Stimulated activated CD4-positive, alpha-beta T cell treated with anti-CD3 and anti-CD28 coated beads, TNF-alpha, amount 100 ng/mL, for 48 hours (primary cell): ENCODE measurements at regions not wholly inside any gene's neighbourhood (a gene's known extent, or its start where the extent isn't known, plus 50 kb on each side); places are given as distances from the start of the nearest gene placed in this dataset.

Experiments
- DNase-seq, 3 donors: peaks; one replicate each; pipeline ENCODE4 v3.0.0-alpha.2; 2020; ENCODE audit warnings: low read depth in 3 of 3

- no peak for DNase-seq
These were observed 50.7 kb upstream of the FOXB1 start for GRCh38 chr15:59953392-59953883.

- no peak for DNase-seq
These were observed 51.2 kb upstream of the FOXB1 start for GRCh38 chr15:59952960-59953359.

- DNase-seq: no peak
These were observed 53.3 kb upstream of the FOXB1 start for GRCh38 chr15:59950603-59951388.

- DNase-seq: no peak
These were observed 55.0 kb upstream of the FOXB1 start for GRCh38 chr15:59948924-59949613.

GRCh38 chr15:59946084-59946483, 58.0 kb upstream of the FOXB1 start:
- no peak for DNase-seq

DNA sequence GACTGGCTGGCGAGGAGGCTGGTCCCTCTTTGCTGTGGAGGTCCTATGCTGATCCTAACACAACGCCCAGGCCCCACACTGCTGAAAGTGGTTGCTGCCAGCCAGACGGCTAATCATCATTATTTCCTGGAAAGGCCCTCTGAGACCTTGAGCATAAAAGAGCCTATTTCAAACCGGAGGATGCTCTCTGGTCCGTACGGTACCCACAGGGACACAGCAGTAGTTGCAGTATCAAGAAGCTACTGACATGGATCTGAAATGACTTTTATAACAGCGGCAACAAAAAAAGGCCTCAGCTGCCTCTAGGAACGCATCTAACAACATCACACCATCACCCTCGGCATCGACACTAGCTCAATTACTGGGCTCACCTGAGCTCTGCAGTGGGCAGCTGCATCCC, 59.1 kb upstream of the FOXB1 start:
- DNase-seq: no peak

DNA sequence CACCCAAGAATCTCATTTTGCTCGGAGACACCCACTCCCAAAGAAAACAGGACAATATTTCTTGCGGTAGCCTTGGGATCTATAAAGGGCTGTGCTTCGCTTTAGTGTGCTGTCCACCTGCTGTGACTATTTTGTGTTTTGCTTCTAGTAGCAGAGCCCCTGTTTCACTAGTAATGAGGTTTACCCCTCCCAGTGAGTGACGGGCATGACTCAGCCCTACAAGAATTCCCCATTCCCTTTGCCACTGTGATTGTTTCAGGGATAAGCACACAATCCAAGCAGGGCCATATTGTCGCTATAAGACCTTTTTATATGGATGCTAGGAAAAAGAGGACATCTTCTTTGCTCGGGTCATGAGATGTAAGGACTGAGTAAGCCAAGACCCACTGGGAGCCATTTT, 62.5 kb upstream of the FOXB1 start:
- no peak for DNase-seq

DNA sequence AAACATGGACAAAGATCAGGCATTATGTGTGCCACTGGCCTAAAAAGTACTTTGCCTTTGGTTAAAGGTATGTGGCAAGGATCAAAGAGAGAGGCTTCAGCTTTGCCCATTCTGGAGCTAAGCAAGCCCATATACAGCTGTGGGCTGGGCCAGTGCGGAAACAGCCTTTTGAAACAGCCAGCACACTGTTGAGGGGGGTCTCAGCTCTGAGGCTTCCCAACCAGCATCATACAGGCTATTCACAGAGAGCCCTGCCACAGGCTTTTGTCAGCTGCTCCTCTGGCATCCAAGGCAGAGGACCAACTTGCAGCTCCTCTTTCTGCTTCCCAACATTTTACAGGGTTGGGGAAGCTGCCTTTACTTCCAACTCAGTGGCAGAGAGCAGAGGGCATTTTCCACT, 63.2 kb upstream of the FOXB1 start:
- no peak for DNase-seq

GRCh38 chr15:59940456-59940855, 63.7 kb upstream of the FOXB1 start:
- DNase-seq: no peak

GRCh38 chr15:59936741-59937140, 67.4 kb upstream of the FOXB1 start:
- no peak for DNase-seq

GRCh38 chr15:59933607-59934006, 70.5 kb upstream of the FOXB1 start:
- DNase-seq: no peak

GRCh38 chr15:59931646-59932261, 72.4 kb upstream of the FOXB1 start:
- no peak for DNase-seq

DNA sequence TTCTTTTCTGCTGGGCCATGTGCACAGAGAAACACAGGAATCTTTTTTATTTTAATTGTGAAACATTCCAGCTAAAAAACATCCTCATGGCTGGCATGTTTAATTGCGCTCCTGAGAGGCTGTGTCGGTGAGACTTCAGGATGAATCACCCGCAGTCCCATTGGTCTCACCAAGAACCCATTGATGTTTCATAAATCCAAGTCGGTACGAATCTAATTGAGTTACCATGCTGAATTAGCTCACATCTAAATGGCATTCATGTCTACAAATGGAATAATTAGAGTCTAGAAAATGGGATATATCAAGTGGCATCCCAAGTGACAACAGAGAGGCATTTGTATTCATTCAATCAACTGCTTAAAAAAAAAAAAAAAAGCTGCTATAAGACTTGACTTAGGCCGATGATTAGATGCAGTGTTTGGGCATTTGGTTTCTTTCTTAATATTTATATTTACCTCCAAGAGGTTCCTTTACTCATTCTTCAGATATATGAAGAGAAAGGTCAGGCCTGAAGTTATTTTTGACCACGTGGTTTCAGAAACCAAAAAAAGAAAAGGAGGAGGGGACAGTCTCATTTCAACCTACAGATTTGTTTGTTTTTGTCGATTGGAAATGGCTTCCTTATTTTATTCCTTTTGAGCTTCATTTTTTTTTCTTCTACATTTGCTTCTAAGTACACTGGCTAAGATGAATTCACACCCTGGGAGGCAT, 79.1 kb upstream of the FOXB1 start:
- no peak for DNase-seq

DNA sequence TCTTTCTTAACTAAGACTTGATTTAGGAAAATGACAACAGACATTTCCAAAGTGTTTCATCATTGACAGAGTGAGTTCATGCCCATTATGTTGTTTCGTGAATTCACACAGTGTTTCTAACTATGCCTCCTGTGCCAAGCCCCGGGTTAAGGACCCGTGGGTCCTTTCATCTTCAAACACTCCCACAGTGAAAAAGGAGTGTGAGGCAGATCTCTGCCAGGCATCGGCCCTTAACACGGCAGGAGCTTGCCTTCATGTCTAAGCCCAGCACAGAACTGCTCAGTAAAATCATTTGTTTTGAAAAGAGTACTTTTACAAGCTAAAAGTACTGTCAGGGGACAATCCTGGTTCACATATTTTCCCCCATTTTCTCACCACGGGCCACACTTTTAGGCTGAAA, 80.0 kb upstream of the FOXB1 start:
- no peak for DNase-seq

DNA sequence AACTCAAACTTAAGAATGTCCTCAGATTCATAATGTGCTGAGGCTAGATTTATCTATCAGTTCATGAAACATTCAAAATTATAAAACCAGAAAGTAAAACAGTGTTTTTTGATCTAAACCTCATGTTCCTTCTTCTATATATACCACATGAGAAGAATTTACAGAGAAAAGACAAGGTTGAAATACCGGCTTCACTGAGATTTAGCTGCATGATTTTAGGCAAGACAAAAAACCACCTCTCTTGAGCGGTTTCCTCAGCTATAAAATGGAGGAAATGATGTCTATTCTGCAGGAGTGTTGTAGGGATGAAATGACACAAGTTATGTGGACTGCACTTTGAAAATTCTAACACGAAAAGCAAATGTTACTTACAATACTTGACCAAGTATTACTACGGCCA, 80.6 kb upstream of the FOXB1 start:
- DNase-seq: no peak

- DNase-seq: peak; percentile 17 to 59 (median 38)
These were observed 84.8 kb upstream of the FOXB1 start for GRCh38 chr15:59918994-59919951.

DNA sequence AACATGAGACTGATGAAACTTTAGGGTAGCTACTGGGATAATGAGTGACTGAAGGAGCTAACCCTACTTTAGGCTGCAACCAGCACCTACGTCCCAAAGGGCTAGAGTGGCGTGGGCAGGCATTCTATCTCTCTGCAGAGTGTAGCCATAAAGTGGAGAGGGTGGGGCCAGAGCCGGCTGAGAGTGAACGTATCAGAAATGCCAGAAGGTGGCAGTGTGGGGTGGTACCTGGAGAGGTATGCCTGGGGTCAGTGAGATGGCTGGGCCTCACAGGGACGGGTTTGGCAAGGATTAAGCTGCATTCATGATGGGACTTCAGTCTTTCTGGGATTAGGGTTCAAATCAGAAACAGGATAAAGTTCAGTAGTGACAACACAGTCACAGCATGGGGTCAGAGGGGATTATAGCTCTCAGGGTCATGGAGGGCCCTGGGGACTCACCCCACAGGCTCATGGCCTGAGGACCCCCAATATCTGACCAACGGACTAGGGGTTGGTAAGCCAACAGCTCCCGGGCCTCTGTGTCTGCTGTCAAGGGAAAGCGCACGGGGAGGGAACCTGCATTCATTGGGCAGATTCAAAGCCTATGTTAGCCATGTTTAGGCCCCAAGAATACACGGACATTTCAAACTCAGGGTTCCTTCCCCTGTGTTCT, 86.5 kb upstream of the FOXB1 start:
- DNase-seq: peak; percentile 58 to 76 (median 61)

- no peak for DNase-seq
These were observed 98.1 kb upstream of the FOXB1 start for GRCh38 chr15:59906046-59906445.

DNA sequence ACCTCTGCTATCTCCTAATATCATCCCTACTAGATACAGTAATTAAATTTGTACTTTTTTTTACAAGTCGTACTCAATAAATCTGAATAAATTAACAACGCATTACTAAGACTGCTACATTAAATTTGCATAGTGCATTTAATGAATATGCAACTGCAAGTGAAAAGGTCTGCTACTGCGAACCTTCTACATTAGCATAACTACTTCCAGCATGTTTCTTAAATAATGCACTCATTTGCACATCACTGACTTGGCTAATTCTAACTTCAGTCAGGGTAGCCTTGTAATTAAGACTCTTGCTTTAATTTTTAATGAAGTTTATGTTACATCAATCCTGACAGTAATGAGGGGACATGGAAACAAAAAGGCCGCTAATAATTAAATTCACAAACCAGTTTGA, 98.9 kb upstream of the FOXB1 start:
- DNase-seq: no peak

GRCh38 chr15:59904450-59905135, 99.5 kb upstream of the FOXB1 start:
- no peak for DNase-seq
